ENCODE measurements at regions not wholly inside any gene's neighbourhood (a gene's known extent, or its start where the extent isn't known, plus 50 kb on each side); places are given as distances from the start of the nearest gene placed in this dataset.

- no peak for TF ChIP-seq CTCF (IDR thresholded peaks at IDR 0.05)
- TF ChIP-seq ZFX (IDR thresholded peaks at IDR 0.05; ENCODE audit: borderline replicate concordance): no peak
Measured at GRCh38 chr10:31143331-31143935, 111.8 kb upstream of the ZNF438 start.

All from 22Rv1 (cell line).